ENCODE measurements at regions not wholly inside any gene's neighbourhood (a gene's known extent, or its start where the extent isn't known, plus 50 kb on each side); places are given as distances from the start of the nearest gene placed in this dataset.

- H3K27me3 ChIP-seq, result no peaks in the 10 kb centered on the region
- peaks cover 0 to 3% (median 0%) of the 10 kb centered on the region in 4 donors for H3K9me3 ChIP-seq
- WGBS, 2 donors, result 87 to 88% methylated on average over 2 of the region's 2 CpGs
- H3K4me3 ChIP-seq, result no peak overlapping the region
- intact Hi-C loops (cut with DNase I), result no loop called here
- H3K4me1 ChIP-seq, result no peaks in the 10 kb centered on the region
- no peak overlapping the region for H3K27ac ChIP-seq
- H3K36me3 ChIP-seq, result no peaks in the 10 kb centered on the region
- TF ChIP-seq EP300 (IDR thresholded peaks at IDR 0.05), result no peak
- TF ChIP-seq, protein P1, sequence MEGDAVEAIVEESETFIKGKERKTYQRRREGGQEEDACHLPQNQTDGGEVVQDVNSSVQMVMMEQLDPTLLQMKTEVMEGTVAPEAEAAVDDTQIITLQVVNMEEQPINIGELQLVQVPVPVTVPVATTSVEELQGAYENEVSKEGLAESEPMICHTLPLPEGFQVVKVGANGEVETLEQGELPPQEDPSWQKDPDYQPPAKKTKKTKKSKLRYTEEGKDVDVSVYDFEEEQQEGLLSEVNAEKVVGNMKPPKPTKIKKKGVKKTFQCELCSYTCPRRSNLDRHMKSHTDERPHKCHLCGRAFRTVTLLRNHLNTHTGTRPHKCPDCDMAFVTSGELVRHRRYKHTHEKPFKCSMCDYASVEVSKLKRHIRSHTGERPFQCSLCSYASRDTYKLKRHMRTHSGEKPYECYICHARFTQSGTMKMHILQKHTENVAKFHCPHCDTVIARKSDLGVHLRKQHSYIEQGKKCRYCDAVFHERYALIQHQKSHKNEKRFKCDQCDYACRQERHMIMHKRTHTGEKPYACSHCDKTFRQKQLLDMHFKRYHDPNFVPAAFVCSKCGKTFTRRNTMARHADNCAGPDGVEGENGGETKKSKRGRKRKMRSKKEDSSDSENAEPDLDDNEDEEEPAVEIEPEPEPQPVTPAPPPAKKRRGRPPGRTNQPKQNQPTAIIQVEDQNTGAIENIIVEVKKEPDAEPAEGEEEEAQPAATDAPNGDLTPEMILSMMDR (IDR thresholded peaks at IDR 0.05), result no peak
- no peak for TF ChIP-seq POLR2AphosphoS5 (IDR thresholded peaks at IDR 0.05)
- no peak for TF ChIP-seq POLR2A (IDR thresholded peaks at IDR 0.05)
- DNase-seq, result no peak
Observed at GRCh38 chr2:16205631-16206030, 265.3 kb downstream of the MYCN start.

GRCh38 chr2:16204886-16205620 is 264.7 kb downstream of the MYCN start:
- H3K36me3 ChIP-seq, result no peaks in the 10 kb centered on the region
- H3K27me3 ChIP-seq, result no peaks in the 10 kb centered on the region
- H3K4me1 ChIP-seq, result no peaks in the 10 kb centered on the region
- 94 to 96% methylated on average over 12 of the region's 12 CpGs for WGBS, 2 donors
- intact Hi-C loops (cut with DNase I), result no loop called here
- peaks cover 0 to 3% (median 0%) of the 10 kb centered on the region in 4 donors for H3K9me3 ChIP-seq
- H3K4me3 ChIP-seq, result no peak overlapping the region
- no peak overlapping the region for H3K27ac ChIP-seq
- TF ChIP-seq EP300 (IDR thresholded peaks at IDR 0.05), result no peak
- TF ChIP-seq, protein P1 (IDR thresholded peaks at IDR 0.05), result no peak
- no peak for TF ChIP-seq POLR2AphosphoS5 (IDR thresholded peaks at IDR 0.05)
- TF ChIP-seq POLR2A (IDR thresholded peaks at IDR 0.05), result no peak
- no peak for DNase-seq

- H3K9me3 ChIP-seq, result peaks cover 0 to 3% (median 0%) of the 10 kb centered on the region in 4 donors
- H3K27me3 ChIP-seq, result no peaks in the 10 kb centered on the region
- no peak for DNase-seq
- H3K27ac ChIP-seq, result no peak overlapping the region
- H3K4me3 ChIP-seq, result no peak overlapping the region
- TF ChIP-seq EP300 (IDR thresholded peaks at IDR 0.05), result no peak
- TF ChIP-seq, protein P1 (IDR thresholded peaks at IDR 0.05), result no peak
- no peak for TF ChIP-seq POLR2AphosphoS5 (IDR thresholded peaks at IDR 0.05)
- no peak for TF ChIP-seq POLR2A (IDR thresholded peaks at IDR 0.05)
- no peaks in the 10 kb centered on the region for H3K36me3 ChIP-seq
- 94 to 95% methylated on average over 1 of the region's 1 CpG for WGBS, 2 donors
- no peaks in the 10 kb centered on the region for H3K4me1 ChIP-seq
- intact Hi-C loops (cut with DNase I), result no loop called here
Observed at GRCh38 chr2:16204251-16204650, 263.9 kb downstream of the MYCN start.

DNA sequence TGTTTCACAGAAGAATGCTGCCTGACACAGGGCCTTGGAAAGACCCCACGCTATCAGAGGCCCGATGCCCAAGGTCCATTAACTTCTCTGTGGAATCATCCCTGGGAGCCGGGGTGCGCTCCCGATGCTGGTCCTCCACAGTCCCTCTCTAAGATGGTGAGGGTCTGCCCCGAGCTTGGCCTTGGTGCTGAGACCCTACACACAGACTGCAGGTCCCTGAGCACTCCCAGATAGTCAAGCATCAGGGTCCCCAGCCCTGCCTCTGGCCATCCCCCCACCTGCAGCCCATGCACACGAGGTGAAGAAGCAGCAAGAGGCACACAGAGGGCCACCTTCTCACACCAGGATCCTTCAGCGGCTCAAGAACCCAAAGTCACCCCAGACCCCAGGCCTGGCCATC is 263.3 kb downstream of the MYCN start:
- H3K27me3 ChIP-seq, result no peaks in the 10 kb centered on the region
- H3K36me3 ChIP-seq, result no peaks in the 10 kb centered on the region
- peaks cover 0 to 3% (median 0%) of the 10 kb centered on the region in 4 donors for H3K9me3 ChIP-seq
- 92% methylated on average over 8 of the region's 8 CpGs for WGBS, 2 donors
- H3K27ac ChIP-seq, result no peak overlapping the region
- DNase-seq, result no peak
- intact Hi-C loops (cut with DNase I), result no loop called here
- no peak for TF ChIP-seq POLR2A (IDR thresholded peaks at IDR 0.05)
- no peak for TF ChIP-seq POLR2AphosphoS5 (IDR thresholded peaks at IDR 0.05)
- no peak for TF ChIP-seq EP300 (IDR thresholded peaks at IDR 0.05)
- H3K4me1 ChIP-seq, result no peaks in the 10 kb centered on the region
- no peak overlapping the region for H3K4me3 ChIP-seq

- H3K36me3 ChIP-seq, result no peaks in the 10 kb centered on the region
- H3K27ac ChIP-seq, result no peak overlapping the region
- 14 to 64% methylated on average over 2 of the region's 2 CpGs for WGBS, 2 donors
- no peak for DNase-seq
- no peak overlapping the region for H3K4me3 ChIP-seq
- no peaks in the 10 kb centered on the region for H3K27me3 ChIP-seq
- no peaks in the 10 kb centered on the region for H3K4me1 ChIP-seq
- peaks cover 0 to 2% (median 0%) of the 10 kb centered on the region in 4 donors for H3K9me3 ChIP-seq
- intact Hi-C loops (cut with DNase I), result no loop called here
- no peak for TF ChIP-seq EP300 (IDR thresholded peaks at IDR 0.05)
- no peak for TF ChIP-seq POLR2AphosphoS5 (IDR thresholded peaks at IDR 0.05)
- TF ChIP-seq, protein P1 (IDR thresholded peaks at IDR 0.05), result no peak
- TF ChIP-seq POLR2A (IDR thresholded peaks at IDR 0.05), result no peak
Observed at GRCh38 chr2:16203069-16203468, 262.7 kb downstream of the MYCN start.

All from sigmoid colon (tissue), 6 donors.